ENCODE measurements at regions not wholly inside any gene's neighbourhood (a gene's known extent, or its start where the extent isn't known, plus 50 kb on each side); places are given as distances from the start of the nearest gene placed in this dataset.

DNA sequence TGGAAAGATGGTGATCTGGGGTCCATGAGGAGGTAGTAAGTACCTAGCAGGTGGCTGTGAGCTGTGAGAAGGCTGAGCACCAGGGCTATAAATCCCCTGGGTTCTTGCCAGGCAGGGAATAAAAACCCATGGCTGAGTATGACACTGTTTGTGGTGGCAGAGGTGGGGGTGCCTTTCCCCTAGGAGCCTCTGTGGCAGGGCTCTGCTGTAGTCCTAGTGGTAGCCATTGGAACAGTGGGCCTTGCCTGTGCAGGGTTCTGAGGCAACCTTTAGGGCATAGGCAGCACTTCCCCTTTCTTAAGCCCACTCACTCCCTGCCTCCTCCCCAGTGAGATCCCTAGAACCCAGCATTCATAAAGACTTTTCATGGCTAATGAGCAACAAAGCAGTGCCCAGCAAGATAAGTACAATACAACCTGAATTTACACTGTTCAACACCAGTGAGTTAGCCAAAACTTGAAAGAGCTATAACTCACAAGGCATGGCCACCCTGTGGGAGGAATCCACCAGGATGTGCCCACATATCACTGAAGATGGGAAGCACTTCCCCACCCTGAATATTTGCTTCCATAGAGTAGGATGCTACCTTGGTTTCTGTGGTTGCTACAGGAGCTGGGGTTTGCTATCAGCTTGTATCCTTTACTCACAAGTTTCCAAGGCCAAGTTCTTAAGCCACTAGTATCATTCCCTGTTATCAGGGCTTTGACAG lies 100.9 kb upstream of the NEUROD1 start:
- H3K4me3 ChIP-seq (ENCODE audit: low read depth, low read length) = no peak overlapping the region
- no peak for TF ChIP-seq CTCF (IDR thresholded peaks at IDR 0.05; ENCODE audit: low read depth, low read length)

GRCh38 chr2:181782660-181783059 lies 102.3 kb upstream of the NEUROD1 start:
- TF ChIP-seq CTCF (IDR thresholded peaks at IDR 0.05; ENCODE audit: low read depth, low read length) = no peak
- no peak overlapping the region for H3K4me3 ChIP-seq (ENCODE audit: low read depth, low read length)

GRCh38 chr2:181784556-181784955 lies 104.2 kb upstream of the NEUROD1 start:
- no peak for TF ChIP-seq CTCF (IDR thresholded peaks at IDR 0.05; ENCODE audit: low read depth, low read length)
- H3K4me3 ChIP-seq (ENCODE audit: low read depth, low read length) = peak overlapping the region; percentile 22; the same call in 1 of the 2 replicates

DNA sequence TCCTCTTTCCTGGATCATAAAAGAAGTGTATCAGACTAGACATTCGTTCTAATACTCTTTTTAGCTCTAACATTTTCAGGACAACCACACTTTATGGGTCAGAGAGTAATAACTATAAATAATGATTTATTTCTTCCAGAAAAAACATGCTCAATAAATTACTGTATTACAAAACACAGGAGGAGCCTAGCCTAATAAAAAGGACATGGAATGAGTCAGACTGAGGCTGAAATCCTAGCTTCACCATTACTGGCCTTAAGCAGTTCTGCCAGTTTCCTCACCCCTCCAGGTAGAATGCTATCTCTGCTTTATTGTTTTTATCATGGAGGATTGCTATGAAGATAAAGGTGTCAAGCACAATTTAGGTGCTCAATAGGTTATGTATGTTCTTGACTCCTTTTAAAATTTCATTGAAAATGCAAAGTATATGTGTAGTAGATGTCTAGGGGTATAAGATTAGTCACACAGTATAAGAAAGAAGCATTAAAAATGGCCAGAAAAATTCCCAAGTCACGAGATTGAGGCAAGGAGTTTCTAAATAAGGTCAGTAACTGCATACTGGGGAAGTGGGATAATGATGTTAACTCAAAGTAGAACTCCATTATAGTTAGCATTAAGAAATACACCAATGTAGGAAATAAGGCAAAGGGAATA lies 105.5 kb upstream of the NEUROD1 start:
- H3K4me3 ChIP-seq (ENCODE audit: low read depth, low read length) = no peak overlapping the region
- no peak for TF ChIP-seq CTCF (IDR thresholded peaks at IDR 0.05; ENCODE audit: low read depth, low read length)

GRCh38 chr2:181786371-181787228 lies 104.9 kb upstream of the ITPRID2 start:
- H3K4me3 ChIP-seq (ENCODE audit: low read depth, low read length) = no peak overlapping the region
- no peak for TF ChIP-seq CTCF (IDR thresholded peaks at IDR 0.05; ENCODE audit: low read depth, low read length)

GRCh38 chr2:181787310-181788048 lies 104.1 kb upstream of the ITPRID2 start:
- no peak overlapping the region for H3K4me3 ChIP-seq (ENCODE audit: low read depth, low read length)
- TF ChIP-seq CTCF (IDR thresholded peaks at IDR 0.05; ENCODE audit: low read depth, low read length) = no peak

All from WI38 (cell line).